ENCODE measurements at regions not wholly inside any gene's neighbourhood (a gene's known extent, or its start where the extent isn't known, plus 50 kb on each side); places are given as distances from the start of the nearest gene placed in this dataset.

GRCh38 chr12:30820406-30820946 lies 65.7 kb upstream of the CAPRIN2 start:
- H3K27ac ChIP-seq: no peak overlapping the region
- no peaks in the 10 kb centered on the region for H3K27me3 ChIP-seq
- H3K4me3 ChIP-seq: no peak overlapping the region
- intact Hi-C loops (cut with DNase I): no loop called here
- no peak for DNase-seq (ENCODE audit: extremely low spot score in 2 of 2)
- H3K36me3 ChIP-seq: no peaks in the 10 kb centered on the region
- H3K4me1 ChIP-seq: peaks cover 12% of the 10 kb centered on the region
- TF ChIP-seq, protein P1, sequence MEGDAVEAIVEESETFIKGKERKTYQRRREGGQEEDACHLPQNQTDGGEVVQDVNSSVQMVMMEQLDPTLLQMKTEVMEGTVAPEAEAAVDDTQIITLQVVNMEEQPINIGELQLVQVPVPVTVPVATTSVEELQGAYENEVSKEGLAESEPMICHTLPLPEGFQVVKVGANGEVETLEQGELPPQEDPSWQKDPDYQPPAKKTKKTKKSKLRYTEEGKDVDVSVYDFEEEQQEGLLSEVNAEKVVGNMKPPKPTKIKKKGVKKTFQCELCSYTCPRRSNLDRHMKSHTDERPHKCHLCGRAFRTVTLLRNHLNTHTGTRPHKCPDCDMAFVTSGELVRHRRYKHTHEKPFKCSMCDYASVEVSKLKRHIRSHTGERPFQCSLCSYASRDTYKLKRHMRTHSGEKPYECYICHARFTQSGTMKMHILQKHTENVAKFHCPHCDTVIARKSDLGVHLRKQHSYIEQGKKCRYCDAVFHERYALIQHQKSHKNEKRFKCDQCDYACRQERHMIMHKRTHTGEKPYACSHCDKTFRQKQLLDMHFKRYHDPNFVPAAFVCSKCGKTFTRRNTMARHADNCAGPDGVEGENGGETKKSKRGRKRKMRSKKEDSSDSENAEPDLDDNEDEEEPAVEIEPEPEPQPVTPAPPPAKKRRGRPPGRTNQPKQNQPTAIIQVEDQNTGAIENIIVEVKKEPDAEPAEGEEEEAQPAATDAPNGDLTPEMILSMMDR (IDR thresholded peaks at IDR 0.05): no peak
- TF ChIP-seq POLR2A (IDR thresholded peaks at IDR 0.05): no peak
- no peak for TF ChIP-seq POLR2AphosphoS5 (IDR thresholded peaks at IDR 0.05; ENCODE audit: insufficient read depth in 1 of 2, low read depth in 1 of 2)
- no peaks in the 10 kb centered on the region for H3K9me3 ChIP-seq

- Histone ChIP-seq H3K27ac (no peak overlapping the region), H3K36me3 (no peaks in the 10 kb centered on the region), H3K9me3 (no peaks in the 10 kb centered on the region), H3K4me1 (peaks cover 12% of the 10 kb centered on the region), H3K27me3 (no peaks in the 10 kb centered on the region), H3K4me3 (no peak overlapping the region)
- DNase-seq (ENCODE audit: extremely low spot score in 2 of 2): peak in 1 of 2 donors; percentile 55
- intact Hi-C loops (cut with DNase I): no loop called here
- TF ChIP-seq POLR2A (IDR thresholded peaks at IDR 0.05) (no peak), POLR2AphosphoS5 (IDR thresholded peaks at IDR 0.05; ENCODE audit: insufficient read depth in 1 of 2, low read depth in 1 of 2) (no peak)
Measured at GRCh38 chr12:30818562-30818961, 63.8 kb upstream of the CAPRIN2 start.

DNA sequence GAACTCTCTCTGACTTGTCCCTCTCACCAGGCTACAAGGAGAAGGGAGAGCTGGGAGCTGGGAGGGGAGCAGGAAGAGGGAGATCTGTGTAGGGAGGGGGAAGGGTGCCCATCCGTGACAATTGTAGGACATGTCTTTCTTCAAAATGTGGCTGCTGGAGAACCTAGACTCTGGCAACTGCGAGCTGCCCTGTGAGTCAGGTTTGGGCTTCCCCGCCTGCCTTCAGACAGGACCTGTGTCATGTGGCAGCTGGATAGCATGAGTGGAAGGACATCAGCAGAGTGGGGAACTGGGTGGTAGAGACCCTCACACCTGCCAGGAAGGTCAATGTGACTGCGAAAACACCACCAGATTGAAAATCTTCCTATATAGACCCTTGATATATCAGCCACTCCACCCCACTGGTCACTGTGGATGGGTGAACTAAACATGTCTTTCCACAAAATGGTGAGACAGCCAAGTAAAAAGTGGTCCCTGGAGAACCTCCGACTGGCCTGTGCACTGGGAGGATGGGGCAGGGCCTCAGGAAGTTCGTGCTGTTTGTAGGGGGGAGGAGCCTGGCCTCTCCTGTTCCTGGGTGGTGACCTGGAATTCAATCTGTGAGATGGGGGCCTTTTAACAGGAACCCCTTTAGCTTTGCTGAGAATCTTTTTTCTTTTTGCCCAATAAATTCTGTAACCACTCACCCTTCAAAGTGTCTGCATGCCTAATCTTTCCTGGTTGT lies 62.2 kb upstream of the CAPRIN2 start:
- no peak for TF ChIP-seq POLR2A (IDR thresholded peaks at IDR 0.05)
- TF ChIP-seq, protein P1 (IDR thresholded peaks at IDR 0.05): no peak
- no peak for TF ChIP-seq POLR2AphosphoS5 (IDR thresholded peaks at IDR 0.05; ENCODE audit: insufficient read depth in 1 of 2, low read depth in 1 of 2)
- no peaks in the 10 kb centered on the region for H3K36me3 ChIP-seq
- H3K4me1 ChIP-seq: no peaks in the 10 kb centered on the region
- H3K4me3 ChIP-seq: no peak overlapping the region
- no peaks in the 10 kb centered on the region for H3K27me3 ChIP-seq
- peak; percentile 20 to 67 for DNase-seq (ENCODE audit: extremely low spot score in 2 of 2)
- no peaks in the 10 kb centered on the region for H3K9me3 ChIP-seq
- intact Hi-C loops (cut with DNase I): no loop called here
- no peak overlapping the region for H3K27ac ChIP-seq

DNA sequence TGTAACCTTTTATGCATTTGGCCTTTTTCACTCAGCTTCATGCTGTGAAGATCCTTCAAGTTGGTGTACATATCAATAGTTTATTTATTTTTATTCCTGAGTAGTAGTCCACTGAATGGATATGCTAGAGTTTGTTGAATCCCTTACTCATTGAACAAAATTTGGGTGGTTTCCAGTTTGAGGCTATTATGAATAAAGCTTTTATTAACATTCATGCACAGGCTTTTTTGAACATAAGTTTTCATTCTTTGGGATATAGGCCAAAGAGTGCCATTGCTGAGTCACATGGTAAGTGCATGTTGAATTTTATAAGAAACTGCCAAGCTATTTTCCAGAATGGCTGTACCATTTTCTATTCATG lies 59.5 kb upstream of the CAPRIN2 start:
- no peaks in the 10 kb centered on the region for H3K4me1 ChIP-seq
- H3K36me3 ChIP-seq: no peaks in the 10 kb centered on the region
- H3K27ac ChIP-seq: no peak overlapping the region
- no peak overlapping the region for H3K4me3 ChIP-seq
- no peaks in the 10 kb centered on the region for H3K27me3 ChIP-seq
- no peak for DNase-seq (ENCODE audit: extremely low spot score in 2 of 2)
- no peak for TF ChIP-seq POLR2A (IDR thresholded peaks at IDR 0.05)
- TF ChIP-seq POLR2AphosphoS5 (IDR thresholded peaks at IDR 0.05; ENCODE audit: insufficient read depth in 1 of 2, low read depth in 1 of 2): no peak
- TF ChIP-seq, protein P1 (IDR thresholded peaks at IDR 0.05): no peak
- intact Hi-C loops (cut with DNase I): no loop called here
- H3K9me3 ChIP-seq: no peaks in the 10 kb centered on the region

GRCh38 chr12:30813525-30814294 lies 59.0 kb upstream of the CAPRIN2 start:
- no peaks in the 10 kb centered on the region for H3K27me3 ChIP-seq
- no peak overlapping the region for H3K4me3 ChIP-seq
- no peak overlapping the region for H3K27ac ChIP-seq
- TF ChIP-seq POLR2AphosphoS5 (IDR thresholded peaks at IDR 0.05; ENCODE audit: insufficient read depth in 1 of 2, low read depth in 1 of 2) (no peak), POLR2A (IDR thresholded peaks at IDR 0.05) (no peak)
- TF ChIP-seq, protein P1 (IDR thresholded peaks at IDR 0.05): no peak
- no peaks in the 10 kb centered on the region for H3K36me3 ChIP-seq
- no peaks in the 10 kb centered on the region for H3K4me1 ChIP-seq
- no peak for DNase-seq (ENCODE audit: extremely low spot score in 2 of 2)
- no peaks in the 10 kb centered on the region for H3K9me3 ChIP-seq
- intact Hi-C loops (cut with DNase I): no loop called here
